ENCODE measurements at regions not wholly inside any gene's neighbourhood (a gene's known extent, or its start where the extent isn't known, plus 50 kb on each side); places are given as distances from the start of the nearest gene placed in this dataset.

- H3K27ac ChIP-seq (ENCODE audit: low read length) = no peak overlapping the region
- ATAC-seq (no peak), DNase-seq (ENCODE audit: low read depth, low spot score) (peak; percentile 10)
- no peaks in the 10 kb centered on the region for H3K27me3 ChIP-seq (ENCODE audit: control insufficient read depth, insufficient read depth, low read length)
- no peaks in the 10 kb centered on the region for H3K9me3 ChIP-seq (ENCODE audit: control insufficient read depth, insufficient read depth, low read depth, low read length)
- TF ChIP-seq POLR2AphosphoS5 (IDR thresholded peaks at IDR 0.05; ENCODE audit: low read depth, low read length) = no peak
- intact Hi-C loops (cut with micrococcal nuclease; ENCODE audit: unreplicated experiment) (no loop called here), in situ Hi-C loops (cut with HindIII; ENCODE audit: low pct_unique_long_range_greater_than_20kb, low sequenced_read_pairs) (no loop called here)
- H3K36me3 ChIP-seq (ENCODE audit: control insufficient read depth, insufficient read depth, low read length) = no peaks in the 10 kb centered on the region
- CTCF ChIA-PET = no interaction called here
- no peak overlapping the region for H3K4me3 ChIP-seq (ENCODE audit: low read depth in 2 of 2, low read length in 2 of 2)
- H3K4me1 ChIP-seq (ENCODE audit: control insufficient read depth, insufficient read depth, low read length) = no peaks in the 10 kb centered on the region
- no TSS peak for BruUV-seq (replicated peaks)
- POLR2A ChIA-PET = no interaction called here
These were observed 334.0 kb upstream of the FMN2 start for GRCh38 chr1:239757716-239758115.

GRCh38 chr1:239758756-239759155, 332.9 kb upstream of the FMN2 start:
- CTCF ChIA-PET = no interaction called here
- no peak overlapping the region for H3K4me3 ChIP-seq (ENCODE audit: low read depth in 2 of 2, low read length in 2 of 2)
- TF ChIP-seq, protein P1, sequence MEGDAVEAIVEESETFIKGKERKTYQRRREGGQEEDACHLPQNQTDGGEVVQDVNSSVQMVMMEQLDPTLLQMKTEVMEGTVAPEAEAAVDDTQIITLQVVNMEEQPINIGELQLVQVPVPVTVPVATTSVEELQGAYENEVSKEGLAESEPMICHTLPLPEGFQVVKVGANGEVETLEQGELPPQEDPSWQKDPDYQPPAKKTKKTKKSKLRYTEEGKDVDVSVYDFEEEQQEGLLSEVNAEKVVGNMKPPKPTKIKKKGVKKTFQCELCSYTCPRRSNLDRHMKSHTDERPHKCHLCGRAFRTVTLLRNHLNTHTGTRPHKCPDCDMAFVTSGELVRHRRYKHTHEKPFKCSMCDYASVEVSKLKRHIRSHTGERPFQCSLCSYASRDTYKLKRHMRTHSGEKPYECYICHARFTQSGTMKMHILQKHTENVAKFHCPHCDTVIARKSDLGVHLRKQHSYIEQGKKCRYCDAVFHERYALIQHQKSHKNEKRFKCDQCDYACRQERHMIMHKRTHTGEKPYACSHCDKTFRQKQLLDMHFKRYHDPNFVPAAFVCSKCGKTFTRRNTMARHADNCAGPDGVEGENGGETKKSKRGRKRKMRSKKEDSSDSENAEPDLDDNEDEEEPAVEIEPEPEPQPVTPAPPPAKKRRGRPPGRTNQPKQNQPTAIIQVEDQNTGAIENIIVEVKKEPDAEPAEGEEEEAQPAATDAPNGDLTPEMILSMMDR (IDR thresholded peaks at IDR 0.05) = no peak
- TF ChIP-seq POLR2AphosphoS5 (IDR thresholded peaks at IDR 0.05; ENCODE audit: low read depth, low read length) (no peak), REST (IDR thresholded peaks at IDR 0.05; ENCODE audit: insufficient read depth in 1 of 2, low read depth in 2 of 2, low read length in 1 of 2) (no peak), TCF7L2 (IDR thresholded peaks at IDR 0.05; ENCODE audit: low read depth, low read length) (no peak), SIN3A (IDR thresholded peaks at IDR 0.05; ENCODE audit: borderline replicate concordance, insufficient read depth, low read depth, low read length) (no peak)
- in situ Hi-C loops (cut with HindIII; ENCODE audit: low pct_unique_long_range_greater_than_20kb, low sequenced_read_pairs) (no loop called here), intact Hi-C loops (cut with micrococcal nuclease; ENCODE audit: unreplicated experiment) (no loop called here)
- ATAC-seq (no peak), DNase-seq (ENCODE audit: low read depth, low spot score) (no peak)
- POLR2A ChIA-PET = no interaction called here
- H3K9me3 ChIP-seq (ENCODE audit: control insufficient read depth, insufficient read depth, low read depth, low read length) = no peaks in the 10 kb centered on the region
- H3K36me3 ChIP-seq (ENCODE audit: control insufficient read depth, insufficient read depth, low read length) = no peaks in the 10 kb centered on the region
- no peak overlapping the region for H3K27ac ChIP-seq (ENCODE audit: low read length)
- no TSS peak for BruUV-seq (replicated peaks)
- H3K4me1 ChIP-seq (ENCODE audit: control insufficient read depth, insufficient read depth, low read length) = no peaks in the 10 kb centered on the region
- H3K27me3 ChIP-seq (ENCODE audit: control insufficient read depth, insufficient read depth, low read length) = no peaks in the 10 kb centered on the region

- no peaks in the 10 kb centered on the region for H3K27me3 ChIP-seq (ENCODE audit: control insufficient read depth, insufficient read depth, low read length)
- H3K4me3 ChIP-seq (ENCODE audit: low read depth in 2 of 2, low read length in 2 of 2) = no peak overlapping the region
- CTCF ChIA-PET = no interaction called here
- TF ChIP-seq POLR2AphosphoS5 (IDR thresholded peaks at IDR 0.05; ENCODE audit: low read depth, low read length) (no peak), TCF7L2 (IDR thresholded peaks at IDR 0.05; ENCODE audit: low read depth, low read length) (no peak), REST (IDR thresholded peaks at IDR 0.05; ENCODE audit: insufficient read depth in 1 of 2, low read depth in 2 of 2, low read length in 1 of 2) (no peak), SIN3A (IDR thresholded peaks at IDR 0.05; ENCODE audit: borderline replicate concordance, insufficient read depth, low read depth, low read length) (no peak)
- TF ChIP-seq, protein P1 (IDR thresholded peaks at IDR 0.05) = no peak
- intact Hi-C loops (cut with micrococcal nuclease; ENCODE audit: unreplicated experiment) (no loop called here), in situ Hi-C loops (cut with HindIII; ENCODE audit: low pct_unique_long_range_greater_than_20kb, low sequenced_read_pairs) (no loop called here)
- no peaks in the 10 kb centered on the region for H3K9me3 ChIP-seq (ENCODE audit: control insufficient read depth, insufficient read depth, low read depth, low read length)
- ATAC-seq (no peak), DNase-seq (ENCODE audit: low read depth, low spot score) (no peak)
- H3K36me3 ChIP-seq (ENCODE audit: control insufficient read depth, insufficient read depth, low read length) = no peaks in the 10 kb centered on the region
- no peaks in the 10 kb centered on the region for H3K4me1 ChIP-seq (ENCODE audit: control insufficient read depth, insufficient read depth, low read length)
- POLR2A ChIA-PET = no interaction called here
- no TSS peak for BruUV-seq (replicated peaks)
- H3K27ac ChIP-seq (ENCODE audit: low read length) = no peak overlapping the region
These were observed 330.2 kb upstream of the FMN2 start for GRCh38 chr1:239761509-239761908.
